Psoas muscle (tissue), 7 donors: ENCODE measurements at regions not wholly inside any gene's neighbourhood (a gene's known extent, or its start where the extent isn't known, plus 50 kb on each side); places are given as distances from the start of the nearest gene placed in this dataset.

Experiments used
- ATAC-seq, 4 donors: fragments of 200-7000 bp; cut with Tn5 transposase; one replicate each; pipeline ENCODE4 v1.9.1; 2020; ENCODE audit warnings: moderate library complexity in 3 of 4, mild to moderate bottlenecking in 2 of 4
- DNase-seq, 2 donors: peaks; one replicate each; pipeline ENCODE4 v3.0.0-alpha.2; 2020
- H3K27ac ChIP-seq: fragments of 200-600 bp; one replicate; pipeline ENCODE4 v1.8.0; 2022
- H3K27me3 ChIP-seq, 3 donors: fragments of 200-600 bp in 1 of 3; one replicate each; pipeline versions ENCODE4 v1.6.1 to v1.8.0; 2013 to 2022; ENCODE audit warnings: low read length in 2 of 3, mild to moderate bottlenecking in 2 of 3, moderate library complexity in 1 of 3; ENCODE audit not compliant: insufficient read depth in 3 of 3
- H3K36me3 ChIP-seq, 2 donors: fragments of 200-600 bp in 1 of 2; one replicate each; pipeline versions ENCODE4 v1.6.1 to v1.8.0; 2013 to 2022; ENCODE audit warnings: low read depth in 1 of 2, mild to moderate bottlenecking in 1 of 2, moderate library complexity in 1 of 2; ENCODE audit not compliant: insufficient read depth in 1 of 2
- H3K4me1 ChIP-seq: fragments of 200-600 bp; one replicate; pipeline ENCODE4 v1.8.0; 2022
- H3K4me3 ChIP-seq: fragments of 200-600 bp; one replicate; pipeline ENCODE4 v1.8.0; 2022; ENCODE audit warnings: mild to moderate bottlenecking
- H3K9me3 ChIP-seq: fragments of 200-600 bp; one replicate; pipeline ENCODE4 v1.8.0; 2022
- WGBS, 3 donors: extraction: QIAGEN DNeasy Blood & Tissue Kit; methylation state at CpG; one replicate each; pipeline versions ENCODE4 v1.1.6 to v1.1.7; 2013; 5-methylcytosine and 5-hydroxymethylcytosine counted together
- intact Hi-C, 2 donors: fragments of 100-400 bp; cut with DNase I; formaldehyde crosslinking; loops; one replicate each; pipeline versions ENCODE4 v1.11.0 to v1.14.2; 2022
- TF ChIP-seq, protein P1 (sequence below): fragments of 200-600 bp; IDR thresholded peaks from one replicate; pipeline ENCODE4 v1.8.0; 2022; ENCODE audit warnings: antibody characterized with exemption
- donor health status: healthy with polysubstance abuse.
- donor health status: DM: no; HTN: no; CAD: no; lungs with moderate emphysema.
- donor health status: Bipolar disorder and iron deficiency.
- donor health status: healthy.
- donor health status: DM: yes; HTN: yes; CAD: no.
- donor health status: DM: no; HTN: no; CAD: no.
- donor health status: DM: yes; HTN: yes; CAD: no.

DNA sequence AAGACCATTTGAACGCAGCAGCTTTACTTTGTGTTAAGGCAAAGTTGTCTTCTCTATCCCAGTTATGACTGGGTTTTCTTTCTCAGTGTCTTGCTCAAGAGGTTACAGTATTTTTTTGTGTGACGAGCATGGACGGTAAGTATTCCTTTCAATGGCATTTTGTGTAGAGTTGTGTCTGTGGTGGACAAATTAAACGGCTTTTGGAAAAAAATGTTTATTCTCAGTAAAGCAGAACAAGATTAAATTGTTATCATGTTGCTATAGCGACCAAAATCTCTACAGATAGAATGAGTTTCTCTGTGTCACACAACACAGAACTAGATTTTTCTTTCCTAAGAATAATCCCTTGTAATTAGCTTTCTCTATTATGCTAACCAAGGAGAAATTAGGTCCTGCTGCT, 417.1 kb downstream of the AEBP2 start:
- no peak overlapping the region for H3K27ac ChIP-seq
- ATAC-seq = no peak
- intact Hi-C loops = no loop called here
- no peaks in the 10 kb centered on the region for H3K36me3 ChIP-seq
- no peak for DNase-seq
- H3K27me3 ChIP-seq = no peaks in the 10 kb centered on the region
- no peak overlapping the region for H3K4me3 ChIP-seq
- TF ChIP-seq, protein P1, sequence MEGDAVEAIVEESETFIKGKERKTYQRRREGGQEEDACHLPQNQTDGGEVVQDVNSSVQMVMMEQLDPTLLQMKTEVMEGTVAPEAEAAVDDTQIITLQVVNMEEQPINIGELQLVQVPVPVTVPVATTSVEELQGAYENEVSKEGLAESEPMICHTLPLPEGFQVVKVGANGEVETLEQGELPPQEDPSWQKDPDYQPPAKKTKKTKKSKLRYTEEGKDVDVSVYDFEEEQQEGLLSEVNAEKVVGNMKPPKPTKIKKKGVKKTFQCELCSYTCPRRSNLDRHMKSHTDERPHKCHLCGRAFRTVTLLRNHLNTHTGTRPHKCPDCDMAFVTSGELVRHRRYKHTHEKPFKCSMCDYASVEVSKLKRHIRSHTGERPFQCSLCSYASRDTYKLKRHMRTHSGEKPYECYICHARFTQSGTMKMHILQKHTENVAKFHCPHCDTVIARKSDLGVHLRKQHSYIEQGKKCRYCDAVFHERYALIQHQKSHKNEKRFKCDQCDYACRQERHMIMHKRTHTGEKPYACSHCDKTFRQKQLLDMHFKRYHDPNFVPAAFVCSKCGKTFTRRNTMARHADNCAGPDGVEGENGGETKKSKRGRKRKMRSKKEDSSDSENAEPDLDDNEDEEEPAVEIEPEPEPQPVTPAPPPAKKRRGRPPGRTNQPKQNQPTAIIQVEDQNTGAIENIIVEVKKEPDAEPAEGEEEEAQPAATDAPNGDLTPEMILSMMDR = no peak
- no peaks in the 10 kb centered on the region for H3K4me1 ChIP-seq
- 42 to 50% (median 49%) methylated on average over 5 of the region's 5 CpGs for WGBS, 3 donors
- H3K9me3 ChIP-seq = no peaks in the 10 kb centered on the region

DNA sequence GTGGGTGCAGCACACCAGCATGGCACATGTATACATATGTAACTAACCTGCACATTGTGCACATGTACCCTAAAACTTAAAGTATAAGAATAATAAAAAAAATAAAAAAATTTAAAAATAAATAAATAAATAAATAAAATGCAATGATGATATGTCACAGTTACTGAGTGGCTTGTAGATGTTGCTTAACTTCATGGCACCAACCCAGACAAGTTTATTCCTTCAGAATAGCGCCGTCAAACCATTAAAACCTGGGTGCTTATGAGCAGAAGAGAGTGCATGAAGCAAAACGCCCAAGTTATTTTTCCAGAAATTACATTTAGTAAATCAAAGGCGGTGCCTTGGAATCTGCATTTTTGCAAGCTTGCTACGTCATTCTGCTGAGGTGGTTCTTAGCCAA, 417.9 kb downstream of the AEBP2 start:
- no peaks in the 10 kb centered on the region for H3K4me1 ChIP-seq
- no peaks in the 10 kb centered on the region for H3K9me3 ChIP-seq
- 74 to 88% (median 79%) methylated on average over 5 of the region's 5 CpGs for WGBS, 3 donors
- DNase-seq (no peak), ATAC-seq (no peak)
- no peaks in the 10 kb centered on the region for H3K27me3 ChIP-seq
- intact Hi-C loops = no loop called here
- TF ChIP-seq, protein P1 = no peak
- no peaks in the 10 kb centered on the region for H3K36me3 ChIP-seq
- H3K27ac ChIP-seq = no peak overlapping the region
- H3K4me3 ChIP-seq = no peak overlapping the region

- DNase-seq (no peak), ATAC-seq (no peak)
- H3K27ac ChIP-seq = no peak overlapping the region
- no peaks in the 10 kb centered on the region for H3K27me3 ChIP-seq
- intact Hi-C loops = no loop called here
- no peaks in the 10 kb centered on the region for H3K36me3 ChIP-seq
- no peak overlapping the region for H3K4me3 ChIP-seq
- no peaks in the 10 kb centered on the region for H3K4me1 ChIP-seq
- no peaks in the 10 kb centered on the region for H3K9me3 ChIP-seq
- WGBS, 3 donors = 78 to 83% (median 79%) methylated on average over 1 of the region's 1 CpG
- TF ChIP-seq, protein P1 = no peak
Measured at GRCh38 chr12:19867151-19867550, 427.9 kb downstream of the AEBP2 start.

GRCh38 chr12:19867970-19868369, 428.7 kb downstream of the AEBP2 start:
- H3K4me3 ChIP-seq = no peak overlapping the region
- H3K27ac ChIP-seq = no peak overlapping the region
- H3K36me3 ChIP-seq = no peaks in the 10 kb centered on the region
- WGBS, 3 donors = 34 to 80% (median 35%) methylated on average over 2 of the region's 2 CpGs
- intact Hi-C loops = no loop called here
- ATAC-seq (no peak), DNase-seq (no peak)
- no peaks in the 10 kb centered on the region for H3K27me3 ChIP-seq
- TF ChIP-seq, protein P1 = no peak
- H3K9me3 ChIP-seq = no peaks in the 10 kb centered on the region
- H3K4me1 ChIP-seq = no peaks in the 10 kb centered on the region

DNA sequence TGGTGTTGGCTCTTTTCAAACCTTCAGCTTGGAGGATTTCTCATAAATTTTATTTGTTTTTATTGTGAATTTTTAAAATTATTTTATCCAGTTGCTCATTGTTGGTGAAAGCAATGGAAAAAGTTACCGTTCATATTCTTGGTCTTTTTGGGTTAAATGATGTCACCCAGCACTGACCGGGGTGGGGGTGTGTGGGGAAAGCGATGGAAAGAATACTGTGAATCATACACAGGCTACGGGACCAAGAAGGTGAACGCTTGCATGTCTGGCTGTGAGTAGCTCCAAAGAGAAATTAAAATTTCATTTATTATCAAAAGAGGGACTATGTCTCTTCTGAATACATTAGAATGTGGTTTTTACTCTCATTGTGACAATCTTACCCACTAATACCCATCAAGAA, 430.1 kb downstream of the AEBP2 start:
- no peak for ATAC-seq
- 33 to 58% (median 37%) methylated on average over 5 of the region's 5 CpGs for WGBS, 3 donors

More for the DNA sequence above, 430.1 kb downstream of the AEBP2 start:
- DNase-seq = no peak
- Histone ChIP-seq H3K27ac (no peak overlapping the region), H3K4me3 (no peak overlapping the region), H3K4me1 (no peaks in the 10 kb centered on the region), H3K36me3 (no peaks in the 10 kb centered on the region), H3K9me3 (no peaks in the 10 kb centered on the region), H3K27me3 (no peaks in the 10 kb centered on the region)
- intact Hi-C loops = no loop called here
- TF ChIP-seq, protein P1 = no peak
